GM18870 (cell line): ENCODE measurements at regions not wholly inside any gene's neighbourhood (a gene's known extent, or its start where the extent isn't known, plus 50 kb on each side); places are given as distances from the start of the nearest gene placed in this dataset.

Source experiments
- ATAC-seq: cut with Tn5 transposase; IDR thresholded peaks from one replicate; pipeline ENCODE4 v1.9.1; 2021; ENCODE audit warnings: moderate library complexity; ENCODE audit not compliant: unreplicated experiment

- no peak for ATAC-seq
Observed at GRCh38 chr2:12827721-12828120, 111.0 kb downstream of the TRIB2 start.

GRCh38 chr2:12828980-12829379 lies 112.2 kb downstream of the TRIB2 start:
- ATAC-seq = no peak

- no peak for ATAC-seq
Observed at GRCh38 chr2:12831016-12831415, 114.3 kb downstream of the TRIB2 start.

DNA sequence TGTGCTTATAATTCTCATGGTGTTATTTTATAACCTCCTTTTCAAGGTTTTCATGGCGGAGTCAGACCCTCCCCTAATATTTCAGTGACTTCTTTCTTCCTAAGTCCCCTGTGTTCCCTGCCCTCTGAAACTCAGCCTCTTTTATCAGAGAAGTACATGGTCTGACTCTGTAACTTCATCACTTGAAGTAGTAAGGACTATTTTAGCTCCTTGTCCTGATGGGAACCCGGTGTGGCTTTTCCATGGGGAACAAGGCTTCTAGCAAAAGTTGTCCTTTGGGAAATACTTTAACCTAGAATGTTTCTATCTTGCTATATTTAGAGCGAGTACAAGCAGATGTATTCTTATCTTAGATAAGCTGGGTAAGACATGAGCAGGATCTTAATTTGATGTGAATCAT lies 117.5 kb downstream of the TRIB2 start:
- no peak for ATAC-seq

GRCh38 chr2:12835733-12836132 lies 119.0 kb downstream of the TRIB2 start:
- ATAC-seq = no peak

DNA sequence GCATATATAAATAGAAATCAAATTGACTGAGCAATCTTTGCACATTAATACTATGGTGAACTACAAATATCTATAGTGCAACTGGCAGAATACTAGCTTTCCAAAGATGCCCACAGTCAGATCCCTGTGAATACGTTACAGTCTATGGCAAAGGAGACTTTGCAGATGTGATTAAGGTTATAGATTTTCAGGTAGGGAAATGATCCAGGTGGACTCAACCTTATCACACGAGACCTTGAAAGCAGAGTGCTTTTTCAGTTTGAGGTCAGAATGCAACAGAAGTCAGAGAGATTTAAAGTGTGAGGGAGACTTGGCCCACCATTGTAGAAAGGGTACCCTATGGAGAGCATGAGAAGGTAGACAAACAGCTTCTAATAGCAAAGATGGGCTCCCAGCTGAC lies 122.6 kb downstream of the TRIB2 start:
- no peak for ATAC-seq

GRCh38 chr2:12841021-12841420 lies 124.3 kb downstream of the TRIB2 start:
- ATAC-seq = no peak

DNA sequence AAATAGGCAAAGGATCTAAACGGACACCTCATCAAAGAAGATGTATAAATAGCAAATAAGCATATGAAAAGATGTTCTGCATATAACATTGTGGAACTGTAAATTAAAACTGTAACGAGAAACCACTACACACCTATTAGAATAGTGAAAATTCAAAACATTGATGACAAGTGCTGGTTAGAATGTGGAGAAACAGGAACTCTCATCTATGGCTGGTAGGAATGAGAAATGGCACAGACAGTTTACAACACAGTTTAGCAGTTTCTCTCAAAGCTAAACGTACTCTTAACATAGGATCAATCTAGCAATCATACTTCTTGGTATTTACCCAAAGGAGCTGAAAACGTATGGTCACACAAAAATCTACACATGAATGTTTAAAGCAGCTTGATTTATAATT lies 126.2 kb downstream of the TRIB2 start:
- ATAC-seq = no peak

DNA sequence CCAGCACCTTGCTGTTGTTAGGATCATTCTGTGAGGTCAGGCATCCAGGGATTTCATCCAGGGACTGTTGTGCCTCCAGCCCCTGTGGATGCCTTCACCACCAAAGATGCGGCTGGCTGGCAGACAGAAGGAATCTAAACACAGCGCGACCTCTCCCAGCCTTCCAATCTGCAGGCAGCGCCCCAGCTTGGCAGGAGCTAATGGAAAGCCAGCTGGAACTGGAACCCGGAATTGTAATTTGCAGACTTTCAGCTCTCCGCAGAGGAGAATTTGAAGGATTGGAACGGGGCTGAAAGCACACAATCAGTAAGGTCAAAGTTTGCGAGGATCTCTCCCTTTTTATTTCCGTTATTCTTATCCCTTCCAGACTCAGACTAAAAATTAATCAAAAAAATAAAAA lies 127.8 kb downstream of the TRIB2 start:
- ATAC-seq = no peak

- ATAC-seq = no peak
Observed at GRCh38 chr2:12847694-12848575, 131.2 kb downstream of the TRIB2 start.

DNA sequence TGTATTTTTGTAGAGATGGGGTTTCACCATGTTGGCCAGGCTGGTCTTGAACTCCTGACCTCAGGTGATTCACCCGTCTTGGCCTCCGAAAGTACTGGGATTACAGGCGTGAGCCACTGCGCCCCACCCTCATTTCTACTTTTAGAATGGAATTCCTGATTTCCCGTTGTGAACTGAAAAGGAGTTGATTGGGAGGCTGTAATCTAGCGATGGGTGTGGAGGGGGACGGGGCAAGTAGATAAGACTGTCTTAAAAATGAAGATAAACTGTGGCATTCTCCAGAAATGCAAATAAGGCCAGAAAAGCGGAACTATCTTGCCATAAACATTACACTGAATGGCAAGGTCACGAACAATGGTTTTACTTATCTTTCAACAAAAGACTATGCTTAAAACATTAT lies 135.4 kb downstream of the TRIB2 start:
- ATAC-seq = no peak

- ATAC-seq = no peak
Observed at GRCh38 chr2:12854001-12854530, 137.3 kb downstream of the TRIB2 start.

GRCh38 chr2:12855508-12855907 lies 138.8 kb downstream of the TRIB2 start:
- ATAC-seq = no peak

DNA sequence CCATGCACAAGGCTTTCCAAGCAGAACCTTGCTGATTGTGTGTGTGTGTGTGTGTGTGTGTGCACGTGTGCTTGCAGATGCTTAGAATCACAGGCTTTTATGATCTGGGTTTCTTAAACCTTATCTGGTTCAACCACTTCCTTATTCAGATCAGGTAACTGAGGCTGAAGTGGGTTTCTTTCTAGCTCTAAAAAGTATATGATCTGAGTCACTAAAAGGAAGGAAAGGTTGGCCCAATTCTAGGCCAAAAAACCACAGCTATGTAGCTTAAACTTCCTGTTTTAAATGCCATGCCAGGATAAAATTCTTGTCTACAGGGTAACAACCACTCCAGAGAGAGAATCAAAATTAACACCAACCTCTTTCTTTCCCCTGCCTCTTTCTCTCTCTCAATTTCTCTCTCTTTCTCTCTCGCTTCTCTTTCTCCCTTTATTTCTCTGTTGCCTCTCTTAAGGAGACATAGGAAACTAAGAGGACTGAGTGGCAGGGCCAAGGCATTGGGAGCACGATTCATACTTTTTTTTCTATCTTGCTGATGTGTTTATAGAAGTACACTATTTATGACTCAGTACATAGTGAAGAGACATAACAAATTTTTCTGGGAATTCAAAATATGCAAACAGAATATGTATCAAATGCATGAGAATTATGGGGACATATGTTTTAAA lies 140.3 kb downstream of the TRIB2 start:
- no peak for ATAC-seq

GRCh38 chr2:12857891-12858290 lies 141.2 kb downstream of the TRIB2 start:
- no peak for ATAC-seq

DNA sequence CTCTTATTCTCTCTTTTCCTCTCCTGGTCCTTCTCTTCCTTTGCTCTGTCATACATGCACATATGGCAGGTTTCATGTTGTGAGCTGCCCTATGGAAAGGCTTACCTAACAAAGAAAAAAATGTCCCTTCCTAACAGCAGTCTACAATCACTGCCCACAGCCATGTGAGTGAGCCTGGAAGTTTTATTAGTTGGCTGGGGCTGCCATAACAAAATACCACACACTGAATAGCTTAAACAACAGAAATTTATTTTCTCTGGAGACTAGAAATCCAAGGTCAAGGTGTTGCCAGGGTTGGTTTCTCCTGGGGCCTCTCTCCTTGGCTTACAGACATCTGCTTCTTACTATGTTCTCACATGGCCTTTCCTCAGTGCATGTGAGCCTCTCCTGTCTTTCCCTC lies 142.1 kb downstream of the TRIB2 start:
- no peak for ATAC-seq

- no peak for ATAC-seq
Observed at GRCh38 chr2:12861344-12861930, 144.7 kb downstream of the TRIB2 start.

- no peak for ATAC-seq
Observed at GRCh38 chr2:12862541-12862940, 145.8 kb downstream of the TRIB2 start.

DNA sequence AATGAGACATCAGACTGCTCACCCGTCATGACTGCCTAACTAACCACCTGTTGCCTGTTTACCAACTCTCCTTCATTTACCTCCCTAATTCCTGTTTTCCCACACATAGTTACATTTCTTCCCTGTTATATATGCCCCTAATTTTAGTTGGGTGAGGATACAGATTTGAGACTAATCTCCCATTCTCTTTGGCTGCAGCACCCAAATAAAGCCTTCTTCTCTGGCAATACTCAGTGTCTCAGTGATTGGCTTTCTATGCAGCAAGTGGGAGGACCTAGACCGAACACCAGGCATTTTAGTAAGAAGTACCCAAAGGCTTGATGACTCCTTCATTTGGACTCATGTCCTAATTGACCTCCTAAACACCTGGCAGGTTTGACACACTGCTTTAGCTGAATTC lies 147.2 kb downstream of the TRIB2 start:
- ATAC-seq = no peak

GRCh38 chr2:12867631-12868287 lies 151.0 kb downstream of the TRIB2 start:
- ATAC-seq = no peak

DNA sequence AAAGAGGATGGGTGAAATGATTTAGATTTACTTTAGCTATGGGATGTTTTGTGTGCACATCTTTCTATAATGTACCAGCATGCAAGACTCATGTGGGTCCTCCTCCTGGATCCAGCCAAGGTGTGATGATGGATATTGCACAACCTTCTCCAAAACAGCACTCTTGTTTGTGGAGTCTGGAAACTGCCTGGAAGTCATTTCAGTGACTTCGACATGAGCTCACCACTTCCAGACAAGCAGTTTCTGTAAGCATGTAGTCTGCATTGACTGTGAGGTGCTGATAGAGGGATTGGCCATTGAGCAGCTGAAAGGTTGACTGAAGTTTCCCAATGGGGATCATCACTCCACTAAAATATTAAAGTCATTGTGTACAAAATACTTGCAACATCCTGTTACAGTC lies 154.0 kb downstream of the TRIB2 start:
- no peak for ATAC-seq
